ENCODE measurements at regions not wholly inside any gene's neighbourhood (a gene's known extent, or its start where the extent isn't known, plus 50 kb on each side); places are given as distances from the start of the nearest gene placed in this dataset.

DNA sequence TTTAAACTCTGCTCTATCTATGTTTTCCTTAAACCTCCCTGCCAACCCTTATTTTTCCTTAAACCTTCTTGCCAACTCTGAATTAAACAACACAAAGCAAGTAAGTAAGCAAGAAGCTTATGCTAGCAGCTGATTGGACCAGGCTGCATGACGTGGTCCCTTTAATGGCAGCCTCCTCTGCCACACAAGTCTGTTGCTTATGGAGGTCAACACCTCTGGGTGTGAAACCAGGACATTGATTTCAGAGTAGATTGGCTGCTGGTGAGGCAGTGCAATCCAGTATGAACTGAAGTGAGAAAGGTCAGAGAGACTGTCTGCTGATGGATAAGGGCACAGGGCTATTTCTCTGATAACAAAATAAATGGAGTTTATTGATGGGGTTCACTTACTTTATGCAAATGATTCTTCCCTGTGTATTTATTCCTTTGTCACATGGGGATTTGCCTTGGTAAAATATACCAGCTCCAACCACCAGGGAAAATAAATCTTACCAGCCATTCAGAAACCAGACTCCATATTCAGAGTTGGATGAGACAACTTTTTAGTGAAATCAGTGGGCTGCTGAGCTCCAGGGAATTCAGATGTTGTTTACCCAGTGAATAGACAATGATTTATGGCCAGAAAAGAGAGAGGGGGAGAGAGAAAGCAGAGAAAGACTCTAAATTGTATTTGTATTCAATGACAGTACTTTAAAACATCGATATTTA lies 112.2 kb upstream of the NCKAP5 start:
- DNase-seq: no peak
- no peaks in the 10 kb centered on the region for H3K36me3 Mint-ChIP-seq
- H3K9me3 Mint-ChIP-seq: peaks cover 2% of the 10 kb centered on the region
- no peak overlapping the region for H3K27ac Mint-ChIP-seq
- no peaks in the 10 kb centered on the region for H3K4me1 Mint-ChIP-seq
- H3K4me3 Mint-ChIP-seq: no peak overlapping the region
- peaks cover 2% of the 10 kb centered on the region for H3K27me3 Mint-ChIP-seq

DNA sequence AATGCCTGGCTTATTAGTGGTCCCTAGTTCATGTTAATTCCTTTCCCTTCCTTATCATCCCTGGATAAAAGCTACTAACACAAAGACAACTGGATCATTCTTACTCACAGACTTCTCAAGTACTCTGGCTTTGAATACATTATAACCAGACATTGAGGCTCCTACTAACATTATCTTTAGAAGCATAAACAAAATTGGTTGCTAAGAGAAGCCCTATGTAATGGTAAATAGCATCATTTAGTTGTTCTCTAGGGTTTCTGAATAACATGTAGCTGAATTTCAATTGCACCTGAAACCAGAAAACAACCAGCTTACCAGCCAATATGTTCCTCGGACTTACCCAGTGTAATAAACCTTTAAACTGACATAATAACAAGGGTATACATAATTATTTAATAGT lies 114.1 kb upstream of the NCKAP5 start:
- DNase-seq: no peak
- H3K27ac Mint-ChIP-seq: no peak overlapping the region
- no peaks in the 10 kb centered on the region for H3K36me3 Mint-ChIP-seq
- H3K9me3 Mint-ChIP-seq: peaks cover 2% of the 10 kb centered on the region
- H3K4me1 Mint-ChIP-seq: no peaks in the 10 kb centered on the region
- no peaks in the 10 kb centered on the region for H3K27me3 Mint-ChIP-seq
- no peak overlapping the region for H3K4me3 Mint-ChIP-seq

DNA sequence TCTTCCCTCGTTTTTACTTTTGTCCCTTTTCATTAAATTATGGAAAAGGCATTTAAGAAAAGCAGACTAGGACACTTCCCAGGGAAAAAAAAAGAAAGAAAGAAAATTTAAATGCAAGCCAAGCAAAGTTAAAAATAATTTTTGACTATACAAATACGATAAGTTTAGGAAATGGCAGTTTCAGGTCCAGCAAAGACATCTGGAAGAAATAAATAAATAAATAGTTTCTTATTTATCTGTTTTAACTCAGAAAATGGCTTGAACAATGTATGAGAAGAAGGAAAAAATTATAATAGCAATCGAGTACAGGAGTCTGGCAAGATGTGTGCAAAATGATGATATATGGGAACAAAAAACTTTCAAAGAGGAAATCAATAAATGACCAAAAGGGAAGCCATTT lies 114.6 kb upstream of the NCKAP5 start:
- Mint-ChIP-seq H3K36me3 (no peaks in the 10 kb centered on the region), H3K27ac (no peak overlapping the region), H3K4me3 (no peak overlapping the region)

DNA sequence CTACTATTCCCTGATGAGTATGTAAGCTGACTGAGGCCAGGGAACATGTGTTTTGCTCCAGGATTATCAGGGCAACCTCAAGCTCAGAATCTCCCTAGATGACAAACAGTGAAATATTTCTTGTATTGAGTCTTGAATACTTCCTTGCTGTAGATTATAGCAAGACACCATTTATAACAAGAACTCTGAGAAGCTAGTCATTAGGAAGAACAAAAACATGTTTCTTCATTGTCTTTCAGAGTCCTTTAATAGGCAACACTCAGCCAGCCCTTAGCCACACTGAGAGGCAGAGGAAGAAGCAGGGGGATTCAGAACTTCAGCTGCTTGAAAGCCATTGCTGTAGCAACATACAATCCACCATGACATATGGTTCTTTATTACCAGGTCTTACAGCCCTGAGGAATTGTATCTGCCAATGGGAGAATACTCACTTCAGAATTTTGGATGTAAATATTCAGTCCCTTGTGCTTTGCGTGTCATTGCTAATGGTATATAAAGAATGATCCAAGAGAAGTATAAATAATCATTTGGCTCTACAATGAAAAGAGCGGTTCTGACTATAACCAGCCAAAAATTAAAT lies 117.5 kb upstream of the NCKAP5 start:
- H3K36me3 Mint-ChIP-seq: no peaks in the 10 kb centered on the region
- no peak for DNase-seq
- H3K4me1 Mint-ChIP-seq: no peaks in the 10 kb centered on the region
- H3K27me3 Mint-ChIP-seq: no peaks in the 10 kb centered on the region
- peaks cover 2% of the 10 kb centered on the region for H3K9me3 Mint-ChIP-seq
- H3K27ac Mint-ChIP-seq: no peak overlapping the region
- no peak overlapping the region for H3K4me3 Mint-ChIP-seq

More for the DNA sequence above, 114.6 kb upstream of the NCKAP5 start:
- no peak for DNase-seq
- H3K4me1 Mint-ChIP-seq: no peaks in the 10 kb centered on the region
- peaks cover 2% of the 10 kb centered on the region for H3K9me3 Mint-ChIP-seq
- no peaks in the 10 kb centered on the region for H3K27me3 Mint-ChIP-seq

DNA sequence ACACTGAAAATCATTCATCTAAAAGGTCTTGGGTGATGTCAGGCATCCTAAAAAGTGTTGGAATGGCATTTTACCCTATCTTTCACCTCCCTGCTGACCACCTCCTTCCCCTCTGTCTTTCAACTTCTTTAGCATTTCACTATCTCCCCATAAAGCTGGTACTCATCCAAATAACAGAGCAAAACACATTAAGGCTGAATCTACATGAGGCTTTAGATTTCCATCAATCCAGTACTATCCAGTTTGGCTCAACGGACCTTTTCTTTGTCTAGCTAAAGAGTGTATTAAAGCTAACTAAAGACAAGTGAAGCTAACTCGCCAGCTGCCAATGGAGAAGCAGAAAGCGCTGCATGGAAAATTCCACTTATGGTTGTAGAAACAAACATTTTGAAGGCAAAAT lies 122.5 kb upstream of the NCKAP5 start:
- H3K4me1 Mint-ChIP-seq: no peaks in the 10 kb centered on the region

DNA sequence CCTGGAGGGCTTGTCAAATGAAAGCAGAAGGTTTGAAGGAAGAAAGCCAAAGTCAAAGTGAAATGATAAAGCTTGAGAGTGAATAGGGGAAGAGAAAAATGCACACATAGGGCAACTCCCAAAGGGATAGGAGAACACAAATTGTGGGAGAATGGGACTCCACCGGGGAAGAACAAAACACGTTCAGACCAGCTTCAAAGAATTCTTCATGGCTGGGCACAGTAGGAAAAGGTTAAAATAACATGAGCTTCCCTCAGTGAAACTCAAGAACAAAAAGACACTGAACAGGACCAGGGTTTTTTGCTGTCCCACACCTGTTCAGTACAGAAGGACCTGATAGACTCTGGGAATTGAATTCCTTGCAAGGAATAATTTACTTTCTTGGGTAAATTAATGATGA lies 123.1 kb upstream of the NCKAP5 start:
- no peaks in the 10 kb centered on the region for H3K4me1 Mint-ChIP-seq
- no peaks in the 10 kb centered on the region for H3K36me3 Mint-ChIP-seq
- H3K4me3 Mint-ChIP-seq: no peak overlapping the region
- H3K27me3 Mint-ChIP-seq: peaks cover 3% of the 10 kb centered on the region
- H3K9me3 Mint-ChIP-seq: peaks cover 3% of the 10 kb centered on the region
- DNase-seq: no peak
- no peak overlapping the region for H3K27ac Mint-ChIP-seq

More for the DNA sequence above, 122.5 kb upstream of the NCKAP5 start:
- Mint-ChIP-seq H3K4me3 (no peak overlapping the region), H3K9me3 (peaks cover 3% of the 10 kb centered on the region), H3K27me3 (peaks cover 3% of the 10 kb centered on the region), H3K36me3 (no peaks in the 10 kb centered on the region), H3K27ac (no peak overlapping the region)
- no peak for DNase-seq

DNA sequence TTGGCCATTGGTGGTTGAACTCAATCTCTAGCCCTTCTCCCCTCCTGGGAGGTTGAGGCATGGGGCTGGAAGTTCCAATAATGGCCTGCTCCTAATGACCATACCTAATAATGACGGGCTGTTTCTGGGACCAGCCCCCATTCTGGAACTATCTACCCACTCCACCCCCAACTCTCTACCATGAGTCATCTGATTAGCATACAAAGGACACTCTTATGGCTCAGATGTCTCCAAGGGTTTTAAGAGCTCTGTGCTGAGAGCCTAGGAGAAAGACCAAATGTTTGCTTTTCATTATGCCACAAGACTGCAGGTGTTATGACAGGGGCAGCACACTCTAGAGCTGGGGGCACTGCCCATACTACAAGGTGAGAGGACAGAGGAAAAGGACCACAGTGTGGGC lies 137.0 kb upstream of the NCKAP5 start:
- peaks cover 9% of the 10 kb centered on the region for H3K27me3 Mint-ChIP-seq
- no peak overlapping the region for H3K27ac Mint-ChIP-seq
- H3K4me1 Mint-ChIP-seq: no peaks in the 10 kb centered on the region
- H3K36me3 Mint-ChIP-seq: no peaks in the 10 kb centered on the region
- peaks cover 2% of the 10 kb centered on the region for H3K9me3 Mint-ChIP-seq
- no peak overlapping the region for H3K4me3 Mint-ChIP-seq
- DNase-seq: no peak

DNA sequence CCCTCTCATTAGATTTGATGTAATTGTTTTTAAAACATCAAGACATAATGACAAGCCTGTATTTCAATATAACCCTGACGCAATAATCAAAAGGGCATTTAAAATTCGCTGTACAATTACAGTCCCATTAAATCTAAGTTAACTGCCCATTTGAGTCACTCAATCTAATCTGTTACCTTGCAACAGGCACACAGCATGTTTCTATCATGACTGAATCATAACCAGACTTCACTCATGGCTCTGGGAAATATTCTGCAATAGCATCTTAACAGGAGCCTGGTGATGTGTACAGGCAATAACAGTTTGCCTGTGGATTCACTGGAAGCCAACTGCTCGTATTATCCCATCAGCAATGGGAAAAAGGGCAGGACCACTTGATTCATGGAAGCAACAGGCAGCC lies 142.3 kb upstream of the NCKAP5 start:
- DNase-seq: no peak
- Mint-ChIP-seq H3K9me3 (peaks cover 2% of the 10 kb centered on the region), H3K4me3 (no peak overlapping the region), H3K4me1 (no peaks in the 10 kb centered on the region), H3K36me3 (no peaks in the 10 kb centered on the region), H3K27ac (no peak overlapping the region), H3K27me3 (peaks cover 7% of the 10 kb centered on the region)

DNA sequence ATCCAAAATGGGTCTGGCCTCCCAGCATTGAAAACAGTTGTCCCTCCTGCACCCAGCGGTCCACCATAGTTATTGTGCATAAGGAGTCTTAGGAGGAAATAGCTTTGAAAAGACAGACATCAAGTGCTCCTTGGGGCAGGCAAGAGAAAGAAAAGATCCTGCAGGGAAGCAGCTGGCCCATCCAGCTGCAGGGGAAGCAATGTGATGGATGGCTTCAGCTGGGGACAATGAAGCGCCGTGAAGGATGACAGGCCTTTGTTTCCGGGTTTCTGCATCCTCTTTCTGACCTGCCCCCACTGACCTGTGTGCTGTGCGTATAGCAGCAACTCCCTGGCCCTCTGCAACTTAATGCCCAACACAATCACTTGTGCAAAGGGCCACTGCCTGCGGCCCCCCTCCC lies 142.9 kb upstream of the NCKAP5 start:
- no peaks in the 10 kb centered on the region for H3K36me3 Mint-ChIP-seq
- peaks cover 7% of the 10 kb centered on the region for H3K27me3 Mint-ChIP-seq
- no peak overlapping the region for H3K4me3 Mint-ChIP-seq
- no peaks in the 10 kb centered on the region for H3K4me1 Mint-ChIP-seq
- peaks cover 2% of the 10 kb centered on the region for H3K9me3 Mint-ChIP-seq
- DNase-seq: no peak
- no peak overlapping the region for H3K27ac Mint-ChIP-seq

DNA sequence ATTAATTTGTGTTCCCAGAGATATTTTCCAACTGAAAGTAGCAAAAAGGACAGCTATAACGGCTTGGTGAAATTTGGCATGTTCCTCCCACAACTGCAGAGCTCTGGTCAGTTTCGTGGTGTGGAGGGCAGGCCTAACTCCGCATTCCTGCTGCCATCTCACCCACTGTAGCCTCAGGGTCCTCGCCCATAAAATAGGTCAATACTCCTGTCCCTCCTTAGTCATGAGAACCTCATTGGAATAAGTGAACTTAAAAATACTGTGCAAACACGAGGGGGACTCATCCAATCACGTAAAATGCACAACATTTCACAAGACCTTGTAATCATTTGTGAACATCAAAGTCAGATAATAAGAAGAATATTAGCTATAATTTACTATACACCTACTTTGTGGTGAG lies 143.5 kb upstream of the NCKAP5 start:
- H3K27me3 Mint-ChIP-seq: peaks cover 7% of the 10 kb centered on the region
- no peaks in the 10 kb centered on the region for H3K36me3 Mint-ChIP-seq
- DNase-seq: no peak
- H3K4me1 Mint-ChIP-seq: no peaks in the 10 kb centered on the region
- H3K4me3 Mint-ChIP-seq: no peak overlapping the region
- peaks cover 2% of the 10 kb centered on the region for H3K9me3 Mint-ChIP-seq
- H3K27ac Mint-ChIP-seq: no peak overlapping the region

DNA sequence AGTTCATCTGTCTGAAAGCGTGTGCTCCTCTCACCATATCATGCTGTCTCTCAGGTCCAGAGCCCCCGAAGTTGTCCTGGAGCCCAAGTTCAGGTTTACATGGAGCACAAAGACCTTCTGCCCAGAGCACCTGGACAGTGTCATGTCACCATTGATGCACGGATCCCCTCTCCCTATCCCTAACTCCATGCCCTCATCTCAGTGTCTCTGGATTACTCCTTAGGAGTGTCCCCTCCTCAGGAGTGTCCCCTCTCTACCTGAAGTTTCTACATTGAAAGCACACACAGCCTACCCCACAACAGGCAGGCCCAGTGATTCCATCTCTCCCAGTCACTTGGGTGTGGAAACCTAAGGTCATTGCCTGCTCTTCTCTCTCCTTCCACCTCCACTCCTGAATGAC lies 144.1 kb upstream of the NCKAP5 start:
- no peak overlapping the region for H3K4me3 Mint-ChIP-seq
- no peaks in the 10 kb centered on the region for H3K4me1 Mint-ChIP-seq
- no peak for DNase-seq
- H3K27me3 Mint-ChIP-seq: peaks cover 7% of the 10 kb centered on the region
- no peak overlapping the region for H3K27ac Mint-ChIP-seq
- no peaks in the 10 kb centered on the region for H3K36me3 Mint-ChIP-seq
- H3K9me3 Mint-ChIP-seq: peaks cover 2% of the 10 kb centered on the region

DNA sequence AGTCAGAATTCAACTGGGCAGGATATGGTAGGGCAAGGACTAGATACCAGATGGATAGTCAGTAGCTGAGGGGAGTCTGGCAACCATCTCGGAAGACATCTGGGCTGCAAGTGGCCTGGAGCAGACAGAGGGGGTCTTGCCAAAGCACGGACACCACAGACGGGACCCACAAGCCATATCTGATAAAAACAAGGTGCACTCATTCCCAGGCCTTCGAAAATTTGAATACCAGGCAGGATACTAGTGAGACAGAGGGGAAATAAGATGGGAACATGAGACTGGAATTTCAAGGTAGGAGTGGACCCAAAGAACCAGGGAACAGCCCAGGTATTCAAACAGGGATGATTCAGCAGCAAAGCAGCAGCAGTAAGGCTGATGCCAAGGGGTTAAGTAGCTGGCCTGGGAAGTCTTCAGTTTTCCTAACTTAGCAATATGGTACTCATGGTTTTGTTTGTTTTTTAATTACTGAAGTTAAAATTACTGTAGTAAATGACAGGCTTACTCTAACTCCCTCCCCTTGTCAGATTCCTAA lies 144.9 kb upstream of the NCKAP5 start:
- H3K27me3 Mint-ChIP-seq: peaks cover 7% of the 10 kb centered on the region
- no peaks in the 10 kb centered on the region for H3K36me3 Mint-ChIP-seq
- no peak overlapping the region for H3K4me3 Mint-ChIP-seq
- peaks cover 2% of the 10 kb centered on the region for H3K9me3 Mint-ChIP-seq
- no peak overlapping the region for H3K27ac Mint-ChIP-seq
- DNase-seq: no peak
- H3K4me1 Mint-ChIP-seq: no peaks in the 10 kb centered on the region

DNA sequence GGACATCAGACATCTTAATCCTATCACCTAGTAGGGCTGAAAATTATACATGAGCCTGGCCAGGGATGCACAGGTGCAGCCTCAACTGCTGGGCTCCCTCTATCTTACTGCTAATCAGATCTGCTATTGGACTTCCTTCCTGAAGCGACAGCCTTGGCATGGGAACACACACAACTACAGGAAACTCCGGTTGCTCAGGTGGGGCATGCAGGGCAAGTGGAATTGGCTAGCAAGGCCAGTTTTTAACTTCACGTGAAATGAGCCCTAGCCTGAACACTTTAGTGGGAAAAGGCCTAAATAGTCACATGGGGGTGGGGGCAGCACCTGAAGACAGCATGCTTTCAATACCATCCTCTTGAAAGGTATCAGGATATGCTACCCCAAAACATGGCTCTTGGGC lies 147.9 kb upstream of the NCKAP5 start:
- Mint-ChIP-seq H3K4me1 (no peaks in the 10 kb centered on the region), H3K27ac (no peak overlapping the region), H3K36me3 (no peaks in the 10 kb centered on the region), H3K9me3 (no peaks in the 10 kb centered on the region), H3K4me3 (no peak overlapping the region), H3K27me3 (peaks cover 8% of the 10 kb centered on the region)
- no peak for DNase-seq

DNA sequence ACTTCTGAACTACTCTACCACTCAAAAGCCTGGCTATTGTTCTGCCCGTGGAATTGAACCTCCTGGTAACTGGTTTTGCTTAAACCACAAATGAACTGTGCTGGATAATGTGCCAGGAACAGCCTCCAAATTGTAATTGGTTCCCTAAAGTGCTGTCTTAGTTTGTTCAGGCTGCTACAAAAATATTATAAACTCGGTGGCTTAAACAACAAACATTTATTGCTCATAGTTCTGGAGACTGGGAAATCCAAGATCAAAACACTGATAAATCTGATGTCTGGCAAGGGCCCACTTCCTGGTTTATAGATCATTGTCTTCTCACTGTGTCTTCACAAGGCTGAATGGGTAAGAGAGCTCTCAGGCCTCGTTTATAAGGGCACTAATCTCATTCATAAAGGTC lies 149.2 kb upstream of the NCKAP5 start:
- Mint-ChIP-seq H3K4me1 (no peaks in the 10 kb centered on the region), H3K36me3 (no peaks in the 10 kb centered on the region), H3K9me3 (no peaks in the 10 kb centered on the region), H3K27ac (no peak overlapping the region), H3K4me3 (no peak overlapping the region), H3K27me3 (peaks cover 8% of the 10 kb centered on the region)
- no peak for DNase-seq

DNA sequence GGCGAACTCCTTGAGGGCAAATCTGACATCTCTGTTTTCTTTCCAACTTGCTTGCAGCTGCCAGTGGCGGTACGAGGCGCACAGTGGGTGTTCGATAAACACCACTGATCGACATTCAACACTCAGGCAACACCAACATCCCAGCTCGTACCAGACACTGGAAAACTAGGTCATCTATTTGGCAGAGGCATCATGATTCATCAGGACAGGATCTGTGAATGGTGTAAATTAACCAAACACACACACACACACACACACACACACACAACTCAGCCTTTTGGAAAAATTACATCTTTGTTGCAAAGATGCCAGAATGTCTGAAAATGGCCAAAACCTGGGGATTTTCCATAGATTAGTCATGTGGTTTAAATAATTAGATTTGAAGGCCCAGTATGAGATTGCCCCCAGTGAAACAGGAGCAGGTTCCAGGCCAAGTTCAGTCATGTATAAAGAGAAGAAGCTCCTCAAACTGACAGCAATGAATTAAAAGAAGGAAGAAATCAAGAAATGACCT lies 150.5 kb upstream of the NCKAP5 start:
- Mint-ChIP-seq H3K27ac (no peak overlapping the region), H3K27me3 (peaks cover 6% of the 10 kb centered on the region), H3K36me3 (no peaks in the 10 kb centered on the region), H3K9me3 (no peaks in the 10 kb centered on the region), H3K4me1 (no peaks in the 10 kb centered on the region), H3K4me3 (no peak overlapping the region)
- no peak for DNase-seq

DNA sequence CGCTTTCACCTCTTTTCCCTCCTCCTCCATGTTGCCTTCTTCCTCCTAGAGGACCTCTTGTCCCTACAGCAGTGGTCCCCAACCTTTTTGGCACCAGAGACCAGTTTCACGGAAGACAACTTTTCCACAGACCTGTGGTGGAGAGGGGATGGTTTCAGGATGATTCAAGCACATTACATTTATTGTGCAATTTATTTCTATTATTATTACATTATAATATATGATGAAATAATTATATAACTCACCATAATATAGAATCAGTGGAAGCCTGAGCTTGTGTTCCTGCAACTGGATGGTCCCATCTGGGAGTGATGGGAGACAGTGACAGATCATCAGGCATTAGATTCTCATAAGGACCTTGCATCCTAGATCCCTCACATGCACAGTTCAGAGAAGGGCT lies 152.2 kb upstream of the NCKAP5 start:
- Mint-ChIP-seq H3K27ac (no peak overlapping the region), H3K27me3 (peaks cover 4% of the 10 kb centered on the region), H3K36me3 (no peaks in the 10 kb centered on the region), H3K4me3 (no peak overlapping the region), H3K9me3 (no peaks in the 10 kb centered on the region), H3K4me1 (no peaks in the 10 kb centered on the region)
- no peak for DNase-seq
